ENCODE measurements at regions not wholly inside any gene's neighbourhood (a gene's known extent, or its start where the extent isn't known, plus 50 kb on each side); places are given as distances from the start of the nearest gene placed in this dataset.

- Histone ChIP-seq H3K27ac (no peak overlapping the region), H3K36me3 (no peaks in the 10 kb centered on the region), H3K4me3 (no peak overlapping the region), H3K27me3 (peaks cover 0 to 41% (median 0%) of the 10 kb centered on the region in 4 donors), H3K9me3 (peaks cover 0 to 21% (median 9%) of the 10 kb centered on the region in 3 donors), H3K4me1 (peaks cover 0 to 9% (median 0%) of the 10 kb centered on the region in 3 donors)
- TF ChIP-seq POLR2A (IDR thresholded peaks at IDR 0.05) = no peak
- TF ChIP-seq CTCF (IDR thresholded peaks at IDR 0.05) = no peak
- intact Hi-C loops (cut with DNase I) = no loop called here
- DNase-seq = no peak
- WGBS, 2 donors = 63 to 69% methylated on average over 9 to 10 of the region's 10 CpGs
Measured at GRCh38 chr22:47324435-47324990, 562.1 kb downstream of the TBC1D22A start.

- Histone ChIP-seq H3K4me1 (peaks cover 0 to under 1% (median 0%) of the 10 kb centered on the region in 3 donors), H3K9me3 (peaks cover 0 to 21% (median 9%) of the 10 kb centered on the region in 3 donors), H3K27ac (no peak overlapping the region), H3K27me3 (peaks cover 0 to 44% (median 0%) of the 10 kb centered on the region in 4 donors), H3K36me3 (no peaks in the 10 kb centered on the region), H3K4me3 (no peak overlapping the region)
- TF ChIP-seq POLR2A (IDR thresholded peaks at IDR 0.05) (no peak), CTCF (IDR thresholded peaks at IDR 0.05) (no peak)
- DNase-seq = no peak
- WGBS, 2 donors = 78 to 83% methylated on average over 6 of the region's 6 CpGs
- intact Hi-C loops (cut with DNase I) = no loop called here
Measured at GRCh38 chr22:47323518-47323917, 561.1 kb downstream of the TBC1D22A start.

GRCh38 chr22:47322854-47323253 is 560.4 kb downstream of the TBC1D22A start:
- H3K27ac ChIP-seq = no peak overlapping the region
- H3K36me3 ChIP-seq = no peaks in the 10 kb centered on the region
- no peak for TF ChIP-seq POLR2A (IDR thresholded peaks at IDR 0.05)
- TF ChIP-seq CTCF (IDR thresholded peaks at IDR 0.05) = no peak
- H3K27me3 ChIP-seq = peaks cover 0 to 49% (median 0%) of the 10 kb centered on the region in 4 donors
- no peak for DNase-seq
- intact Hi-C loops (cut with DNase I) = no loop called here
- WGBS, 2 donors = 49 to 54% methylated on average over 7 of the region's 7 CpGs
- no peak overlapping the region for H3K4me3 ChIP-seq
- no peaks in the 10 kb centered on the region for H3K4me1 ChIP-seq
- H3K9me3 ChIP-seq = peaks cover 0 to 21% (median 9%) of the 10 kb centered on the region in 3 donors

DNA sequence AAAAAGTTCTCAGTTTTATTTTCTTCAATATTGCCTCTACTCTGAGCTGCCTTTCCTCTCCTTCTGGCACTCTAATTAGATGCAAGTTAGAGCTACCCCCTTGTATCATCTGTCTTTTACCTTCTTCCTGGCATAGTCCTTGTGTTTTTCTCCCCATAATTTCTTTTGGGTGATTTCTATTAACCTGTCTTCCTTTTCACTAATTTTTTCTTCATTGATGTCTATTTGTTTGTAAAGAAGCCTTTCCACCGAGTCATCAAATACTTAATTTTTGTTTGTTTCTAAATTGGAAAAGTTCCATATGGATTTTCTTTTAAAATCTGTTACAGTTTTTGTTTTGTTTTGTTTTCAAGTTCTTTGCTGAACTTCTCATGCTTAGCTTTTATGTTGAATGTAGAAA is 558.1 kb downstream of the TBC1D22A start:
- Histone ChIP-seq H3K9me3 (peaks cover 0 to 21% (median 9%) of the 10 kb centered on the region in 3 donors), H3K36me3 (no peaks in the 10 kb centered on the region), H3K27me3 (peaks cover 0 to 62% (median 0%) of the 10 kb centered on the region in 4 donors), H3K27ac (no peak overlapping the region), H3K4me3 (no peak overlapping the region), H3K4me1 (no peaks in the 10 kb centered on the region)
- intact Hi-C loops (cut with DNase I) = no loop called here
- TF ChIP-seq CTCF (IDR thresholded peaks at IDR 0.05) (no peak), POLR2A (IDR thresholded peaks at IDR 0.05) (no peak)
- no peak for DNase-seq
- 72 to 75% methylated on average over 1 of the region's 1 CpG for WGBS, 2 donors

DNA sequence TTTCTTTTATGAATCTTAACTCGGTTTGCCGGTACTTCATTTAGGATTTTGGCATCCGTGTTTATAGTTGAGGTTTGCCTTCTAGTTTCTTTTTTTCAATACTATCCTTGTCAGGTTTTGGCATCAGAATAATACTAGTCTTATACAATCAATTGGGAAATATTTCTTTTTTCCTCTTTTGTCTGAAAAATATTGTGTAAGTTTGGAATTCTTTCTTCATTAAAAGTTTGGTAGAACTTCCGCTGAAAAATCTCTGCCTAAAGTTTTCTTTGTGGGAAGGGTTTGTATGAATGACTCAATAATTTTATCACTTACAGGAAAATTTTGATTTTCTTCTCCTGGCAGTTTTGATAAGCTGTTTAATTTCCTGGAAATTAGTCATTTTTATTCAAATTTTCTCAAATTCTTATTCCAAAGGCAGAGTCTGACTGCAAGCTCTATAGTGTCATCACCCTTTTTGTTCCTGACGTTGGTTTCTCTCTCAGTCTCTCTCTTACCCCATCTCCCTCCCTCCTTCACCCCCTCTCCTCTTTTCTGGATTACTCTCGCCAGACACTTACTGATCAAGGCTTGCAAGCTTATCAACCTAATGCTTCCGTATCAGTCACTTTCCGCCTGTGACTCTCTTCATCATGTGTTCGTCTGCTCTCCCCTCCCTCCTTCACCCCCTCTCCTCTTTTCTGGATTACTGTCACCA is 555.7 kb downstream of the TBC1D22A start:
- Histone ChIP-seq H3K4me3 (no peak overlapping the region), H3K27ac (no peak overlapping the region), H3K27me3 (peaks cover 0 to 41% (median 0%) of the 10 kb centered on the region in 4 donors), H3K36me3 (no peaks in the 10 kb centered on the region), H3K4me1 (no peaks in the 10 kb centered on the region), H3K9me3 (peaks cover 0 to 21% (median 9%) of the 10 kb centered on the region in 3 donors)
- intact Hi-C loops (cut with DNase I) = no loop called here
- no peak for DNase-seq
- 54 to 63% methylated on average over 9 of the region's 9 CpGs for WGBS, 2 donors
- TF ChIP-seq CTCF (IDR thresholded peaks at IDR 0.05) (no peak), POLR2A (IDR thresholded peaks at IDR 0.05) (no peak)

All from esophagus squamous epithelium (tissue), 5 donors.